Dendritic cell treated with granulocyte-macrophage colony-stimulating factor and Interleukin-4, amounts not matched to agents 40 ng/mL and 50 ng/mL, for 4 days (primary cell): ENCODE measurements at regions not wholly inside any gene's neighbourhood (a gene's known extent, or its start where the extent isn't known, plus 50 kb on each side); places are given as distances from the start of the nearest gene placed in this dataset.
"Not testable (repeated sequence)": the region's sequence is repeated elsewhere in the genome, so short reads cannot be mapped to it uniquely, and the experiment has no call there.

Experiments
- H3K27ac Mint-ChIP-seq: one replicate; pipeline ENCODE4 v1.8.0; 2022; ENCODE audit warnings: mild to moderate bottlenecking, mixed read lengths
- H3K27me3 Mint-ChIP-seq: one replicate; pipeline ENCODE4 v1.8.0; 2022; ENCODE audit warnings: mild to moderate bottlenecking, mixed read lengths
- H3K36me3 Mint-ChIP-seq: one replicate; pipeline ENCODE4 v1.8.0; 2022; ENCODE audit warnings: low read depth, mixed read lengths
- H3K4me1 Mint-ChIP-seq: one replicate; pipeline ENCODE4 v1.8.0; 2022; ENCODE audit warnings: low read depth, mixed read lengths
- H3K4me3 Mint-ChIP-seq: one replicate; pipeline ENCODE4 v1.8.0; 2022; ENCODE audit warnings: mild to moderate bottlenecking, moderate library complexity, mixed read lengths
- H3K9me3 Mint-ChIP-seq: one replicate; pipeline ENCODE4 v1.8.0; 2022; ENCODE audit warnings: mixed read lengths
- intact Hi-C: fragments of 100-400 bp; cut with micrococcal nuclease; formaldehyde crosslinking; loops from one replicate; pipeline ENCODE4 v1.15.0; 2022

GRCh38 chr4:3596957-3597733 is 64.9 kb upstream of the LRPAP1 start:
- H3K27me3 Mint-ChIP-seq, H3K36me3 Mint-ChIP-seq, H3K4me3 Mint-ChIP-seq, H3K27ac Mint-ChIP-seq, intact Hi-C loops, H3K9me3 Mint-ChIP-seq, H3K4me1 Mint-ChIP-seq: not testable (repeated sequence)

GRCh38 chr4:3595627-3596291 is 63.5 kb upstream of the LRPAP1 start:
- H3K9me3 Mint-ChIP-seq, H3K27ac Mint-ChIP-seq, intact Hi-C loops, H3K4me3 Mint-ChIP-seq, H3K27me3 Mint-ChIP-seq, H3K36me3 Mint-ChIP-seq, H3K4me1 Mint-ChIP-seq: not testable (repeated sequence)

- H3K4me3 Mint-ChIP-seq, H3K4me1 Mint-ChIP-seq, H3K36me3 Mint-ChIP-seq, H3K9me3 Mint-ChIP-seq, H3K27ac Mint-ChIP-seq, intact Hi-C loops: not testable (repeated sequence)
- H3K27me3 Mint-ChIP-seq: peaks cover 11% of the 10 kb centered on the region
Observed at GRCh38 chr4:3594751-3595150, 62.5 kb upstream of the LRPAP1 start.

GRCh38 chr4:3589946-3590924 is 58.0 kb upstream of the LRPAP1 start:
- intact Hi-C loops, H3K4me1 Mint-ChIP-seq, H3K9me3 Mint-ChIP-seq, H3K27me3 Mint-ChIP-seq, H3K36me3 Mint-ChIP-seq, H3K4me3 Mint-ChIP-seq, H3K27ac Mint-ChIP-seq: not testable (repeated sequence)

GRCh38 chr4:3589379-3589778 is 57.2 kb upstream of the LRPAP1 start:
- H3K9me3 Mint-ChIP-seq, H3K36me3 Mint-ChIP-seq: not testable (repeated sequence)

GRCh38 chr4:3588517-3589194 is 56.4 kb upstream of the LRPAP1 start:
- H3K27ac Mint-ChIP-seq, H3K4me1 Mint-ChIP-seq, intact Hi-C loops, H3K27me3 Mint-ChIP-seq, H3K4me3 Mint-ChIP-seq, H3K9me3 Mint-ChIP-seq, H3K36me3 Mint-ChIP-seq: not testable (repeated sequence)

More at GRCh38 chr4:3589379-3589778, 57.2 kb upstream of the LRPAP1 start:
- H3K27ac Mint-ChIP-seq, H3K4me1 Mint-ChIP-seq, H3K4me3 Mint-ChIP-seq, H3K27me3 Mint-ChIP-seq, intact Hi-C loops: not testable (repeated sequence)

- intact Hi-C loops, H3K27ac Mint-ChIP-seq, H3K9me3 Mint-ChIP-seq, H3K36me3 Mint-ChIP-seq, H3K4me3 Mint-ChIP-seq, H3K27me3 Mint-ChIP-seq, H3K4me1 Mint-ChIP-seq: not testable (repeated sequence)
Observed at GRCh38 chr4:3586596-3586995, 54.4 kb upstream of the LRPAP1 start.

GRCh38 chr4:3585567-3585966 is 53.3 kb upstream of the LRPAP1 start:
- H3K9me3 Mint-ChIP-seq, H3K4me1 Mint-ChIP-seq, H3K27ac Mint-ChIP-seq, H3K27me3 Mint-ChIP-seq, H3K4me3 Mint-ChIP-seq, H3K36me3 Mint-ChIP-seq, intact Hi-C loops: not testable (repeated sequence)

GRCh38 chr4:3582091-3582475 is 49.9 kb upstream of the LRPAP1 start:
- no peaks in the 10 kb centered on the region for H3K9me3 Mint-ChIP-seq
- no peak overlapping the region for H3K4me3 Mint-ChIP-seq
- intact Hi-C loops: no loop called here
- H3K4me1 Mint-ChIP-seq: peaks cover 8% of the 10 kb centered on the region
- no peaks in the 10 kb centered on the region for H3K36me3 Mint-ChIP-seq
- H3K27ac Mint-ChIP-seq: no peak overlapping the region
- peaks cover 21% of the 10 kb centered on the region for H3K27me3 Mint-ChIP-seq
